Coronary artery (tissue), 2 donors: ENCODE measurements at regions not wholly inside any gene's neighbourhood (a gene's known extent, or its start where the extent isn't known, plus 50 kb on each side); places are given as distances from the start of the nearest gene placed in this dataset.
"Not testable (repeated sequence)": the region's sequence is repeated elsewhere in the genome, so short reads cannot be mapped to it uniquely, and the experiment has no call there.

Source experiments
- DNase-seq: peaks from one replicate; pipeline ENCODE4 v3.0.0-alpha.2; 2017; ENCODE audit warnings: low spot score
- H3K27ac ChIP-seq, 2 donors: fragments of 200-600 bp; sonication (generic); one replicate each; pipeline ENCODE4 v1.5.1; 2016 to 2019
- H3K4me3 ChIP-seq: fragments of 200-600 bp; sonication (generic); 2 replicates; pipeline ENCODE4 v1.5.1; 2016; ENCODE audit warnings: mild to moderate bottlenecking, moderate library complexity

GRCh38 chr22:11795979-11796378 lies 3732.0 kb upstream of the OR11H1 start:
- not testable (repeated sequence) for H3K27ac ChIP-seq, DNase-seq, H3K4me3 ChIP-seq

- DNase-seq, H3K4me3 ChIP-seq, H3K27ac ChIP-seq: not testable (repeated sequence)
Observed at GRCh38 chr22:11815481-11815880, 3712.5 kb upstream of the OR11H1 start.

GRCh38 chr22:11818845-11819244 lies 3709.1 kb upstream of the OR11H1 start:
- H3K4me3 ChIP-seq, DNase-seq, H3K27ac ChIP-seq: not testable (repeated sequence)

- not testable (repeated sequence) for H3K27ac ChIP-seq, H3K4me3 ChIP-seq, DNase-seq
Observed at GRCh38 chr22:11822326-11822725, 3705.7 kb upstream of the OR11H1 start.

GRCh38 chr22:11825009-11825408 lies 3703.0 kb upstream of the OR11H1 start:
- not testable (repeated sequence) for H3K4me3 ChIP-seq, DNase-seq, H3K27ac ChIP-seq

- not testable (repeated sequence) for H3K27ac ChIP-seq, DNase-seq
Observed at GRCh38 chr22:11826000-11826399, 3702.0 kb upstream of the OR11H1 start.

GRCh38 chr22:11829426-11829825 lies 3698.6 kb upstream of the OR11H1 start:
- not testable (repeated sequence) for H3K27ac ChIP-seq, H3K4me3 ChIP-seq
- peak; percentile 24 for DNase-seq

More at GRCh38 chr22:11826000-11826399, 3702.0 kb upstream of the OR11H1 start:
- not testable (repeated sequence) for H3K4me3 ChIP-seq
